ENCODE measurements at regions not wholly inside any gene's neighbourhood (a gene's known extent, or its start where the extent isn't known, plus 50 kb on each side); places are given as distances from the start of the nearest gene placed in this dataset.

DNA sequence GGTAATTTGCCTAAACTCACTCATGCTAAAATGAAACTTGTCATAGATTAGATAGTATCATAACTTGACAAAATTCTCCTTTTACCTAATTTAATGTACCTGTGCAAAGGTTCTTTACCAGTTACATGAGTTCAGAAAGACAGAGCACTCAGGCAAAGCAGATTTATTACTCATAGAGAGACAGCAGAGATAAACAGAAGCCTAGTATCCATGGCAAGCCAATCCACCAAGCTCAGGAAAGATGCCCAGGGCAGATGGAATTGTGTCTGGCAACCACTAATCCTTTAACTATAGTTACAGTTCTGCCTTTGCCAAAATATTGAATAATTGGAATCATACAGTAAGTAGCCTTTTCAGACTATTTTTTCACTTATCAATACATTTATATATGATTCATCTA, 826.2 kb downstream of the TECRL start:
- TF ChIP-seq POLR2A (IDR thresholded peaks at IDR 0.05; ENCODE audit: low read depth, low read length), result no peak
- no peak for DNase-seq (ENCODE audit: insufficient read length, low spot score)
- no peak for FAIRE-seq

GRCh38 chr4:63580796-63581475, 828.3 kb downstream of the TECRL start:
- DNase-seq (ENCODE audit: insufficient read length, low spot score), result no peak
- FAIRE-seq, result no peak
- no peak for TF ChIP-seq POLR2A (IDR thresholded peaks at IDR 0.05; ENCODE audit: low read depth, low read length)

DNA sequence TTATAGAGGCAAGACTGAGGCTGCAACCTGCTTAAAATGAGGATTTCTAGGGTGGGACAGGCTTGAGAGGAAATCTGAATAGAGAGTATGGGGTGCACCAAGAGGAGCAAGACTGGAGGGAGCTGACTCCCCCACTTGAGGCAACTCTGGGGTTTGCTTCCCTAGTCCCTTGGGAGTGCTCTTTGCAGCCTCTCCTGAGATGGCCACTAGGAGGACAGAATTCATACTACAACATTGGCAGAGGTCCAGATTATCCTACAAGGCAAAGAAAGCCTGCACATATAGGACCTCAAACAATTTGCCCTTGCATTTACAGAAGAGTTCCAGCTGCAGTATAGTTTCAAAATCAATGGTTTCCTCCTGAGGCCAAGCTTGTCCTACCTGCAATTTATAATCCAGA, 830.9 kb downstream of the TECRL start:
- FAIRE-seq (no peak), DNase-seq (ENCODE audit: insufficient read length, low spot score) (no peak)
- TF ChIP-seq POLR2A (IDR thresholded peaks at IDR 0.05; ENCODE audit: low read depth, low read length), result no peak

DNA sequence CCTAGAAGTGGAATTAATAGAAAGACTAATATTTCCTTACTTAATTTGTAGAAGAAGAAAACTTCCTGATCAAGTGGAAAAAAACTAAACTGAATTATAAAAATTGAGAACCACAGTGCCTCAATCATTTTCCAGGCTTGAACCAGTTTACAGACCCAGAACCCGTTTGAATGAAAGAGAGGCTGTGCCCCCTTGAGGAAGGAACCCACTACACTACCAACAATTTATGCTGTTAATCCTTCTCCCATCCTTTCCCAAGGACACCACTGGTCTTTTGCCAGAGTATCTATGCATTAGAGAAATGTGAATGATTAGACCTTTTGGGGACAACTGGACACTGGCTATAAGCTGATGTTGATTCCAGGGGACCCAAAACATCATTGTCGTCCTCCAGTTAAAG, 842.6 kb downstream of the TECRL start:
- DNase-seq (ENCODE audit: insufficient read length, low spot score) (no peak), FAIRE-seq (no peak)
- no peak for TF ChIP-seq POLR2A (IDR thresholded peaks at IDR 0.05; ENCODE audit: low read depth, low read length)

DNA sequence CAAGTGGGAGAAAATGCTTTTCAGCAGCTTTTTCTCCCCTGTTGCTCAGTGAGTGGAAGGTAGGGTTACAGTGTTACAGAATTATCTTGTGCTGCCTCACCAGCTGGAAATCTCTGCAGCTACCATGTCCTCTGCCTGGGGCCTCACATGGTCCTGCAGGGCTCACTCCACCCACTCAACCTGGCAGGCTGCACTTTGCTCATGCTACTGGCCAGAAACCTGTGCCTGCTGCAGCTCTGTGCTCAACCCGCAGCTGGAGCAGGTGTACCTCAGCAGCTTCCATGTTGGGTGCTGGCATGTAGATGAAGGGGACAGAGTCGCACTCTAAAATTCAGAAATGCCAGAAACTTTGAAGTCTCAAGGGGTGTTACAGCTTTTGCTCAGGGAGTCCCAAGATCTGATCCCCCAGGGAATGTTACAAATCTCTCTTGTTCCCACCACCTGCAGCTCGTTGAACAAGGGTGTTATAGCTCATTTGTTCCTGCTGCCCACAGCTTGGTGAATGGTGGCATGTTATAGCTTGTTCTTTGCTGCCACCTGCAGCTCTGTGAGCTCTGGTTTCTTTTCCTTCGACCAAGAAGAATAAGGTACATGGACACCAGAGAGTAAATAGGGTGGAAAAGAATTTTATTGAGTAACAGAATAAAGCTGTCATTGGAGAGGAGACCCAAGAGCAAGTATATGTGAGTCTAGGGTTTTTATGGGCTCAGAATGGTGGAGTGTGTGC, 845.8 kb downstream of the TECRL start:
- no peak for FAIRE-seq
- no peak for TF ChIP-seq POLR2A (IDR thresholded peaks at IDR 0.05; ENCODE audit: low read depth, low read length)
- DNase-seq (ENCODE audit: insufficient read length, low spot score), result no peak

DNA sequence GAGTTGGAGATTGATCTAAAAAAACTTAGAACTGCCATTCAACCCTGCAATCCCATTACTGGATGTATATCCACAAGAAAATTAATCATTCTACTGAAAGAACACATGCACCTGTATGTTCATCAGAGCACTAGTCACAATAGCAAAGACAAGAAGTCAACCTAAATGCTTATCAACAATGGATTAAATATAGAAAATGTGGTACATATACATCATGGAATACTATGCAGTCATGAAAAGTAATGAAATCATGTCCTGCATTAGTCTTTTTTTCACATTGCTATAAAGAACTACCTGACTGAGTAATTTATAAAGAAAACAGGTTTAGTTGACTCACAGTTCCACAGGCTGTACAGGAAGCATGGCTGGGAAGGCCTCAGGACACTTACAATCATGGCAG, 850.5 kb downstream of the TECRL start:
- DNase-seq (ENCODE audit: insufficient read length, low spot score) (no peak), FAIRE-seq (no peak)
- no peak for TF ChIP-seq POLR2A (IDR thresholded peaks at IDR 0.05; ENCODE audit: low read depth, low read length)

DNA sequence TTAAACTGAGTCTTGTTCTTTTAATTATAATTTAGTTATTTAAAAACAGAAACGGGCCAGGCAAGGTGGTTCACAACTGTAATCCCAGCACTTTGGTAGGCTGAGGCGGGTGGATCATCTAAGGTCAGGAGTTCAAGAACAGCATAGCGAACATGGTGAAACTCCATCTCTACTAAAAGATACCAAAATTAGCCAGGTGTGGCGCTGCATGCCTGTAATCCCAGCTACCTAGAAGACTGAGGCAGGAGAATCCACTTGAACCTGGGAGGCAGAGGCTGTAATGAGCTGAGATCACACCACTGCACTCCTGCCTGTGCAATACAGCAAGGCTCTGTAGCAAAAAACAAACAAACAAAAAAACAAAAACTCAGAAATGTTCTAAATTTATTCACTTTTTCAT, 852.9 kb downstream of the TECRL start:
- no peak for DNase-seq (ENCODE audit: insufficient read length, low spot score)
- no peak for FAIRE-seq

DNA sequence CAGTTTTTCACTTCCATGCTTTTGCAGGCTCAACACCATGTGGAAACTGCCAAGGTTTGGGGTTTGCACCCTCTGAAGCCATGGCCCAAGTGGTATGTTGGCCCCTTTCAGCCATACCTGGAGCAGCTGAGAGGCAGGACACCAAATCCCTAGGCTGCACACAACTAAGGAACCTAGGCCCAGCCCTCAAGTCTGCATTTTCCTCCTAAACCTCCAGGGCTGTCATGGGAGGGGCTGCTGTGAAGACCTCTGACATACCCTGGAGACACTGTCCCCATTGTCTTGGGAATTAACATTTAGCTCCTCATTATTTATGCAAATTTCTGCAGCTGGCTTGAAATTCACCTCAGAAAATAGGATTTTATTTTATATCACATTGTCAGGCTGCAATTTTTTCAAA, 856.1 kb downstream of the TECRL start:
- TF ChIP-seq POLR2A (IDR thresholded peaks at IDR 0.05; ENCODE audit: low read depth, low read length), result no peak
- no peak for FAIRE-seq
- DNase-seq (ENCODE audit: insufficient read length, low spot score), result no peak

More for the DNA sequence above, 852.9 kb downstream of the TECRL start:
- no peak for TF ChIP-seq POLR2A (IDR thresholded peaks at IDR 0.05; ENCODE audit: low read depth, low read length)

GRCh38 chr4:63541828-63542227, 867.4 kb downstream of the TECRL start:
- FAIRE-seq (no peak), DNase-seq (ENCODE audit: insufficient read length, low spot score) (no peak)
- TF ChIP-seq POLR2A (IDR thresholded peaks at IDR 0.05; ENCODE audit: low read depth, low read length), result no peak

- FAIRE-seq (no peak), DNase-seq (ENCODE audit: insufficient read length, low spot score) (no peak)
- no peak for TF ChIP-seq POLR2A (IDR thresholded peaks at IDR 0.05; ENCODE audit: low read depth, low read length)
Measured at GRCh38 chr4:63529581-63530337, 879.5 kb downstream of the TECRL start.

DNA sequence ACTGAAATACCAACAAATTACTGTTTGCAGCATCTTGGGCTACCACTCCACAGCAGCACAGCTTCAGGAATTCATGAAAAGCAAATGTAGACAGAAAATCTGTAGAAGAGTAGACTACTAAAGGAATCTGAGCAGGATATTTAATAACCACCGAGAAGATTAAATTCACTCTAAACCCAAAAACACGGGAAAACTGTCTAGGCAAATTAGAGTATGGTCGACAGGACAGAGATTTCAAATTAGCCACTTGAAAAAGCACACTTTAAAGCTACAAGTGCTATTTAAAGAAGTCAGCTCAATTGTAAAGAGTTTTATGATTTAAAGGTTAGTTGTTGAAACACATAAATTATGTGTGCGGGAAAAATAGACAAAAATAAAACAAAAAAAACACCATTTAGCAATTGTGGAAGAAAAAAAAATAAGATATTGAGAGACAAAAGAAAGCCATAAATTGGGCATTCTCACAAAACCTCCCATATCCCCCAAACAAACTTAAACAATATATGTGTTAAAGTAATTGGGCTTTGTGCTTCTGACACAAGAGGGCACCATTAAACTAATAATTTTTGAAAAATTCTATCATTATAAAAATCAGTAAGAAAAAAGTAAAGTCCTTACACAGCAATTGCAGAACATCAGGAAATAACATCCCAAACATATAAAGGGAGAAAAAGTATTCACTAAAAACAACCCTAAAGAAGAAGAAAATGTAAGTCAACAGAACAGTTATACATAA, 880.8 kb downstream of the TECRL start:
- no peak for TF ChIP-seq POLR2A (IDR thresholded peaks at IDR 0.05; ENCODE audit: low read depth, low read length)
- DNase-seq (ENCODE audit: insufficient read length, low spot score), result no peak
- FAIRE-seq, result no peak

GRCh38 chr4:63526251-63526650, 883.0 kb downstream of the TECRL start:
- no peak for TF ChIP-seq POLR2A (IDR thresholded peaks at IDR 0.05; ENCODE audit: low read depth, low read length)
- DNase-seq (ENCODE audit: insufficient read length, low spot score), result no peak
- no peak for FAIRE-seq

- FAIRE-seq, result no peak
- no peak for TF ChIP-seq POLR2A (IDR thresholded peaks at IDR 0.05; ENCODE audit: low read depth, low read length)
- no peak for DNase-seq (ENCODE audit: insufficient read length, low spot score)
Measured at GRCh38 chr4:63524764-63525163, 884.5 kb downstream of the TECRL start.
